DMS53 treated with DMSO at 0.1 percent for 48 hours (cell line): ENCODE measurements at regions not wholly inside any gene's neighbourhood (a gene's known extent, or its start where the extent isn't known, plus 50 kb on each side); places are given as distances from the start of the nearest gene placed in this dataset.
A peak's percentile ranks its signal among the peaks of the same experiment; 100 is the strongest.

Source experiments
- DNase-seq: peaks from one replicate; lab custom pipeline; 2025; ENCODE audit not compliant: unreplicated experiment; lab: John Stamatoyannopoulos, UW

GRCh38 chr2:71816815-71817214, 330.8 kb downstream of the CYP26B1 start:
- DNase-seq, result no peak

- DNase-seq, result no peak
Observed at GRCh38 chr2:71815701-71816474, 331.8 kb downstream of the CYP26B1 start.

- no peak for DNase-seq
Observed at GRCh38 chr2:71814885-71815284, 332.8 kb downstream of the CYP26B1 start.

- no peak for DNase-seq
Observed at GRCh38 chr2:71813807-71814470, 333.7 kb downstream of the CYP26B1 start.

GRCh38 chr2:71813315-71813714, 334.3 kb downstream of the CYP26B1 start:
- DNase-seq, result no peak

GRCh38 chr2:71812736-71813135, 334.9 kb downstream of the CYP26B1 start:
- DNase-seq, result no peak

GRCh38 chr2:71811726-71812125, 335.9 kb downstream of the CYP26B1 start:
- no peak for DNase-seq

GRCh38 chr2:71811157-71811556, 336.5 kb downstream of the CYP26B1 start:
- DNase-seq, result no peak

GRCh38 chr2:71807581-71808451, 339.8 kb downstream of the CYP26B1 start:
- no peak for DNase-seq

GRCh38 chr2:71806432-71806831, 341.2 kb downstream of the CYP26B1 start:
- no peak for DNase-seq

- DNase-seq, result no peak
Observed at GRCh38 chr2:71804281-71804751, 343.3 kb downstream of the CYP26B1 start.

- DNase-seq, result no peak
Observed at GRCh38 chr2:71803398-71803797, 344.3 kb downstream of the CYP26B1 start.

GRCh38 chr2:71802556-71802955, 345.1 kb downstream of the CYP26B1 start:
- no peak for DNase-seq

- DNase-seq, result no peak
Observed at GRCh38 chr2:71801969-71802368, 345.7 kb downstream of the CYP26B1 start.

GRCh38 chr2:71801556-71801955, 346.1 kb downstream of the CYP26B1 start:
- no peak for DNase-seq

- no peak for DNase-seq
Observed at GRCh38 chr2:71800851-71801250, 346.8 kb downstream of the CYP26B1 start.

- no peak for DNase-seq
Observed at GRCh38 chr2:71800106-71800809, 346.9 kb downstream of the DYSF start.

- no peak for DNase-seq
Observed at GRCh38 chr2:71799013-71799575, 345.7 kb downstream of the DYSF start.

GRCh38 chr2:71798266-71799012, 345.1 kb downstream of the DYSF start:
- peak; percentile 30 for DNase-seq
